H9 (cell line): ENCODE measurements at regions not wholly inside any gene's neighbourhood (a gene's known extent, or its start where the extent isn't known, plus 50 kb on each side); places are given as distances from the start of the nearest gene placed in this dataset.

Experiments used
- DNase-seq: peaks from one replicate; pipeline ENCODE4 v3.0.0-alpha.2; 2017
- H2AFZ ChIP-seq: one replicate; pipeline ENCODE4 v1.6.1; 2013; ENCODE audit warnings: mild to moderate bottlenecking, low read length, control low read depth, moderate library complexity
- H2AK5ac ChIP-seq: 2 replicates; pipeline ENCODE4 v1.6.1; 2013; ENCODE audit warnings: low read length, control low read depth, mixed read lengths; ENCODE audit not compliant: insufficient read length
- H2BK120ac ChIP-seq: one replicate; pipeline ENCODE4 v1.6.1; 2013; ENCODE audit warnings: low read depth, mild to moderate bottlenecking, low read length, control low read depth, inconsistent platforms; ENCODE audit not compliant: poor library complexity, severe bottlenecking
- H2BK12ac ChIP-seq: 2 replicates; pipeline ENCODE4 v1.6.1; 2013; ENCODE audit warnings: low read length, control low read depth, mixed read lengths, low read depth; ENCODE audit not compliant: insufficient read length
- H2BK15ac ChIP-seq: 2 replicates; pipeline ENCODE4 v1.6.1; 2013; ENCODE audit warnings: low read depth, low read length, control low read depth
- H2BK20ac ChIP-seq: one replicate; pipeline ENCODE4 v1.6.1; 2013; ENCODE audit warnings: low read depth, mild to moderate bottlenecking, low read length, control low read depth, inconsistent platforms; ENCODE audit not compliant: poor library complexity, severe bottlenecking
- H2BK5ac ChIP-seq: 2 replicates; pipeline ENCODE4 v1.6.1; 2013; ENCODE audit warnings: low read length, control low read depth, mixed read lengths; ENCODE audit not compliant: insufficient read length
- H3K14ac ChIP-seq: 2 replicates; pipeline ENCODE4 v1.6.1; 2013; ENCODE audit warnings: low read length, control low read depth; ENCODE audit not compliant: insufficient read depth
- H3K18ac ChIP-seq: 2 replicates; pipeline ENCODE4 v1.6.1; 2013; ENCODE audit warnings: low read depth, mild to moderate bottlenecking, mixed read lengths, low read length, control low read depth; ENCODE audit not compliant: insufficient read length
- H3K23ac ChIP-seq: 2 replicates; pipeline ENCODE4 v1.6.1; 2013; ENCODE audit warnings: low read length, control low read depth, mixed read lengths, low read depth; ENCODE audit not compliant: insufficient read length
- H3K23me2 ChIP-seq: 2 replicates; pipeline ENCODE4 v1.6.1; 2013; ENCODE audit warnings: low read depth, mild to moderate bottlenecking, mixed read lengths, low read length, control low read depth; ENCODE audit not compliant: insufficient read length, poor library complexity, severe bottlenecking
- H3K27ac ChIP-seq: 2 replicates; pipeline ENCODE4 v1.5.1; 2013; ENCODE audit warnings: low read length, control low read depth, mixed read lengths, low read depth; ENCODE audit not compliant: insufficient read length
- H3K27me3 ChIP-seq: 2 replicates; pipeline ENCODE4 v1.6.1; 2013; ENCODE audit warnings: low read length, control low read depth, inconsistent platforms; ENCODE audit not compliant: insufficient read depth
- H3K4ac ChIP-seq: 2 replicates; pipeline ENCODE4 v1.6.1; 2013; ENCODE audit warnings: low read depth, mild to moderate bottlenecking, control low read depth, inconsistent platforms, low read length, moderate library complexity
- H3K4me1 ChIP-seq: 2 replicates; pipeline ENCODE4 v1.6.1; 2013; ENCODE audit warnings: low read length, control low read depth, inconsistent platforms; ENCODE audit not compliant: insufficient read depth
- H3K4me2 ChIP-seq: 2 replicates; pipeline ENCODE4 v1.6.1; 2013; ENCODE audit warnings: low read length, control low read depth, mixed read lengths; ENCODE audit not compliant: insufficient read length, insufficient read depth
- H3K56ac ChIP-seq: 2 replicates; pipeline ENCODE4 v1.6.1; 2013; ENCODE audit warnings: low read depth, mild to moderate bottlenecking, mixed read lengths, low read length, control low read depth; ENCODE audit not compliant: insufficient read length
- H3K79me1 ChIP-seq: 2 replicates; pipeline ENCODE4 v1.6.1; 2013; ENCODE audit warnings: low read depth, mild to moderate bottlenecking, moderate library complexity, low read length, control low read depth, inconsistent platforms; ENCODE audit not compliant: insufficient read depth, poor library complexity, severe bottlenecking
- H3K79me2 ChIP-seq: 2 replicates; pipeline ENCODE4 v1.6.1; 2013; ENCODE audit warnings: low read length, control low read depth, inconsistent platforms; ENCODE audit not compliant: insufficient read depth
- H3K9ac ChIP-seq: 2 replicates; pipeline ENCODE4 v1.6.1; 2013; ENCODE audit warnings: low read length, control low read depth, mixed read lengths; ENCODE audit not compliant: insufficient read length; ENCODE audit errors: extremely low read depth
- H3K9me3 ChIP-seq: one replicate; pipeline ENCODE4 v1.6.1; 2013; ENCODE audit warnings: low read depth, low read length, inconsistent platforms; ENCODE audit not compliant: control insufficient read depth
- H3T11ph ChIP-seq: one replicate; pipeline ENCODE4 v1.6.1; 2013; ENCODE audit warnings: mild to moderate bottlenecking, low read length, control low read depth, inconsistent platforms
- H4K20me1 ChIP-seq: one replicate; pipeline ENCODE4 v1.6.1; 2013; ENCODE audit not compliant: control insufficient read depth, insufficient read length, insufficient read depth
- H4K5ac ChIP-seq: 2 replicates; pipeline ENCODE4 v1.6.1; 2013; ENCODE audit warnings: low read depth, mild to moderate bottlenecking, mixed read lengths, low read length, control low read depth; ENCODE audit not compliant: insufficient read length
- H4K8ac ChIP-seq: replicated peaks from 2 replicates; pipeline ENCODE4 v1.6.1; 2013; ENCODE audit warnings: low read length, control low read depth, mixed read lengths, low read depth; ENCODE audit not compliant: insufficient read length
- H4K91ac ChIP-seq: 2 replicates; pipeline ENCODE4 v1.6.1; 2013; ENCODE audit warnings: low read depth, mild to moderate bottlenecking, moderate library complexity, mixed read lengths, low read length, control low read depth; ENCODE audit not compliant: insufficient read length
- H3K27ac Mint-ChIP-seq, 3 experiments: 2 replicates in 2 of 3; 3 replicates in 1 of 3; pipeline ENCODE4 v1.8.0; 2020 to 2021; ENCODE audit warnings: mixed read lengths in 3 of 3, mild to moderate bottlenecking in 1 of 3, moderate library complexity in 1 of 3
- H3K27me3 Mint-ChIP-seq: 2 replicates; pipeline ENCODE4 v1.8.0; 2021; ENCODE audit warnings: low read depth, mild to moderate bottlenecking, moderate library complexity, mixed read lengths
- H3K36me3 Mint-ChIP-seq, 3 experiments: 2 replicates in 2 of 3; 3 replicates in 1 of 3; pipeline ENCODE4 v1.8.0; 2020 to 2021; ENCODE audit warnings: low read depth in 3 of 3, mixed read lengths in 3 of 3; ENCODE audit not compliant: insufficient read depth in 1 of 3
- H3K4me1 Mint-ChIP-seq, 2 experiments: 2 replicates each; pipeline ENCODE4 v1.8.0; 2020; ENCODE audit warnings: mixed read lengths in 2 of 2
- H3K4me3 Mint-ChIP-seq, 2 experiments: 2 replicates in 1 of 2; 3 replicates in 1 of 2; pipeline ENCODE4 v1.8.0; 2020 to 2021; ENCODE audit warnings: mild to moderate bottlenecking in 2 of 2, mixed read lengths in 2 of 2, moderate library complexity in 1 of 2
- H3K9me3 Mint-ChIP-seq, 2 experiments: 2 replicates in 1 of 2; 3 replicates in 1 of 2; pipeline ENCODE4 v1.8.0; 2020; ENCODE audit warnings: mild to moderate bottlenecking in 2 of 2, mixed read lengths in 2 of 2, moderate library complexity in 1 of 2
- WGBS: extraction: QIAGEN DNeasy Blood & Tissue Kit; methylation state at CpG from one replicate; pipeline ENCODE4 v1.1.7; 2013; ENCODE audit warnings: missing lambda C conversion rate, low lambda C conversion rate, mixed read lengths; ENCODE audit not compliant: insufficient read length; ENCODE audit errors: extremely low coverage; 5-methylcytosine and 5-hydroxymethylcytosine counted together
- TF ChIP-seq, protein P1 (sequence below): fragments of 200-600 bp; sonication (generic); conservative IDR thresholded peaks from 3 replicates; pipeline ENCODE4 v1.8.0; 2021; ENCODE audit warnings: antibody characterized with exemption, mild to moderate bottlenecking

DNA sequence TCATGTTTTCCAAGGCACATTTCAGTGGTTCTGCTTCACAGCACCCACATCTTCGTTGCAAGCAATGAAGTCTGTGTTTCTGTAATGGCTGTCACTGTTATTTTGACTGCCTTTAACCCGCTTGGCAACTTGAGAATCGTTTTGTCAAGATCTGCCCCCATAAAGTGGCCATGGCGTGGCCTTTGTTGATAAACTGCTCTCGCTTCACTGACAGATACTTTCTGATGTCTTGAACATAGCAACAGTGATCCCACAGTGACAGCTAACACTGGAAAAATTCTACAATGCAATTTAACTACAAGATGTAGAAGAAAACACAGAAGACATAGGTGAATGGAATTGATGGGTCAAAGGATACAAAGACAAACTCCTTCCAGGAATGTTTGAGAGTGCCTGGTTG, 184.2 kb downstream of the KLHL28 start:
- no peaks in the 10 kb centered on the region for H3K36me3 Mint-ChIP-seq
- no CpG with 5 or more reads among the region's 5 CpGs for WGBS
- TF ChIP-seq, protein P1, sequence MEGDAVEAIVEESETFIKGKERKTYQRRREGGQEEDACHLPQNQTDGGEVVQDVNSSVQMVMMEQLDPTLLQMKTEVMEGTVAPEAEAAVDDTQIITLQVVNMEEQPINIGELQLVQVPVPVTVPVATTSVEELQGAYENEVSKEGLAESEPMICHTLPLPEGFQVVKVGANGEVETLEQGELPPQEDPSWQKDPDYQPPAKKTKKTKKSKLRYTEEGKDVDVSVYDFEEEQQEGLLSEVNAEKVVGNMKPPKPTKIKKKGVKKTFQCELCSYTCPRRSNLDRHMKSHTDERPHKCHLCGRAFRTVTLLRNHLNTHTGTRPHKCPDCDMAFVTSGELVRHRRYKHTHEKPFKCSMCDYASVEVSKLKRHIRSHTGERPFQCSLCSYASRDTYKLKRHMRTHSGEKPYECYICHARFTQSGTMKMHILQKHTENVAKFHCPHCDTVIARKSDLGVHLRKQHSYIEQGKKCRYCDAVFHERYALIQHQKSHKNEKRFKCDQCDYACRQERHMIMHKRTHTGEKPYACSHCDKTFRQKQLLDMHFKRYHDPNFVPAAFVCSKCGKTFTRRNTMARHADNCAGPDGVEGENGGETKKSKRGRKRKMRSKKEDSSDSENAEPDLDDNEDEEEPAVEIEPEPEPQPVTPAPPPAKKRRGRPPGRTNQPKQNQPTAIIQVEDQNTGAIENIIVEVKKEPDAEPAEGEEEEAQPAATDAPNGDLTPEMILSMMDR = no peak
- Histone ChIP-seq H3K14ac (no peak overlapping the region), H2AFZ (no peak overlapping the region), H3K56ac (no peak overlapping the region), H4K91ac (no peak overlapping the region), H4K8ac (no peak overlapping the region), H3K4me1 (no peaks in the 10 kb centered on the region), H2AK5ac (no peak overlapping the region), H3K79me1 (no peaks in the 10 kb centered on the region), H4K20me1 (no peaks in the 10 kb centered on the region), H3K27me3 (no peaks in the 10 kb centered on the region), H3K23me2 (no peaks in the 10 kb centered on the region), H3K9ac (no peak overlapping the region), H3K18ac (no peak overlapping the region), H2BK120ac (no peak overlapping the region), H3K4me2 (no peak overlapping the region), H3K9me3 (no peaks in the 10 kb centered on the region), H3K79me2 (no peaks in the 10 kb centered on the region), H3K23ac (no peak overlapping the region), H2BK15ac (no peak overlapping the region), H2BK12ac (no peak overlapping the region), H2BK20ac (no peak overlapping the region), H3K4ac (no peak overlapping the region), H2BK5ac (no peak overlapping the region), H3T11ph (no peak overlapping the region), H4K5ac (no peak overlapping the region), H3K27ac (no peak overlapping the region)
- DNase-seq = no peak
- no peak overlapping the region for H3K4me3 Mint-ChIP-seq
- no peak overlapping the region for H3K27ac Mint-ChIP-seq
- H3K9me3 Mint-ChIP-seq = no peaks in the 10 kb centered on the region; a peak in 1 of 5 replicates
- H3K4me1 Mint-ChIP-seq = peaks cover under 1% of the 10 kb centered on the region in 2 experiments; a peak in 3 of 4 replicates
- no peaks in the 10 kb centered on the region for H3K27me3 Mint-ChIP-seq
